ENCODE measurements at regions not wholly inside any gene's neighbourhood (a gene's known extent, or its start where the extent isn't known, plus 50 kb on each side); places are given as distances from the start of the nearest gene placed in this dataset.
A peak's percentile ranks its signal among the peaks of the same experiment; 100 is the strongest.

DNA sequence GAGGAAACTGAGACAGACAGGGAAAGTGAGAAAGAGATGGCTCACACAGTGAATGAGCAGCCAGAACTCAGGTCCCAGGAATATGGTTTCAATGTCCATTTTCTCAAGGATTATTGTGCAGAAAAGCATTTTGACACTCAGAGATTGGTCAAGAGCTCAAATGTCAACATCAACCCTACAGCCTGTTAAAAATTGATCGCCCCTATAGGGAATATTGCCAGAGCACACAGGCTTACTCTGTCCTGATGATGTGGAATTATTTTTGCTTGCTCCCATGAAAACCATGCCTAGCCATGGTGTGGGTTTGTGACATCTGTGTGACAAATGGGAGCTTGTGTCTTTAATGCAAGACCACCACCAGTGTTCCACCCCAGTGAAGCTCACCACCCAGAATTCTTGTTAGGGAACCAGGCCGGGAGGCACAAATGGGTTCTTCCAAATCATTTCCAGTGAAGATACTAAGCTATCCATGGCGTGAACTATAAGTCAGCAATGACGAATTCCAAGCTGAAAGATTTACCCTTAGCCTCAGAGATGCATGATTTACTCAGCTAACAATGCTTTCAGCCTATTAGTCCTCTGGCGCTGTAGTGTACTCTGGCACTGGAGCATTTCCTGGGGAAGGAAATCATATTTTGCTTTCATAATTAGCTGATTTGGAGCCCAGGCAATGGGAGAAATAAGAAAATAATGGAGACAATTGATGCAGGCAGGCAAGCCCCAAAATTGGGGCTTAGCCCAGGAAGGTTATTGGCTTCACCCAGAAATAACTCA, 1188.2 kb upstream of the TMEM132C start:
- ChIA-PET CTCF (interaction anchor here (0.9 to 2.1 kb wide), 3 partner anchors 30 to 215 kb away, joined by 3 to 12 read pairs (median 3); no protein-coding TSS in a partner anchor), POLR2A (no interaction called here)
- no peak for DNase-seq (ENCODE audit: low read depth, low spot score)
- TF ChIP-seq, protein P1, sequence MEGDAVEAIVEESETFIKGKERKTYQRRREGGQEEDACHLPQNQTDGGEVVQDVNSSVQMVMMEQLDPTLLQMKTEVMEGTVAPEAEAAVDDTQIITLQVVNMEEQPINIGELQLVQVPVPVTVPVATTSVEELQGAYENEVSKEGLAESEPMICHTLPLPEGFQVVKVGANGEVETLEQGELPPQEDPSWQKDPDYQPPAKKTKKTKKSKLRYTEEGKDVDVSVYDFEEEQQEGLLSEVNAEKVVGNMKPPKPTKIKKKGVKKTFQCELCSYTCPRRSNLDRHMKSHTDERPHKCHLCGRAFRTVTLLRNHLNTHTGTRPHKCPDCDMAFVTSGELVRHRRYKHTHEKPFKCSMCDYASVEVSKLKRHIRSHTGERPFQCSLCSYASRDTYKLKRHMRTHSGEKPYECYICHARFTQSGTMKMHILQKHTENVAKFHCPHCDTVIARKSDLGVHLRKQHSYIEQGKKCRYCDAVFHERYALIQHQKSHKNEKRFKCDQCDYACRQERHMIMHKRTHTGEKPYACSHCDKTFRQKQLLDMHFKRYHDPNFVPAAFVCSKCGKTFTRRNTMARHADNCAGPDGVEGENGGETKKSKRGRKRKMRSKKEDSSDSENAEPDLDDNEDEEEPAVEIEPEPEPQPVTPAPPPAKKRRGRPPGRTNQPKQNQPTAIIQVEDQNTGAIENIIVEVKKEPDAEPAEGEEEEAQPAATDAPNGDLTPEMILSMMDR (IDR thresholded peaks at IDR 0.05; ENCODE audit: insufficient read depth, low read length, missing control alignments) = no peak
- H3K4me3 ChIP-seq (ENCODE audit: low read depth, low read length) = no peak overlapping the region

DNA sequence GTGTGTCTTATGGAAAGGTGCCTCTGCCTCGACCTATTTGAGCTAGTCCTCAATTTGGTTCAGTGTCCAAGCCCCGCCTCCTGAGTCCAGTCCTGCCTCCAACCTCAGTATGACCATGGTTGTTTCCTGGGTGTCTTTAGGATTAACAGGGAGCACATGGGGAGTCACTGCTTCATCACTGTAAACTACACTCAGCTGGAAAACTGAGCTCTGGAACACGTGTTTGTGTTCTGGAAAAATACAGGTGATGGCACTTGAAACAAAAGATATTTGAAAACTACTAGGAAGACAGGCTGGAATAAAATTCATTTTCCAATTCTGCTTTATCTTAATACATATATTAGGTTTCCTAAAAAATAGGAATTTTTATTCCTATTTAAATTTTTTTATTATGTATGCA, 1187.3 kb upstream of the TMEM132C start:
- ChIA-PET POLR2A (no interaction called here), CTCF (interaction anchor here (0.9 to 2.1 kb wide), 2 partner anchors 29 to 54 kb away, joined by 3 to 12 read pairs; no protein-coding TSS in a partner anchor)
- TF ChIP-seq, protein P1 (IDR thresholded peaks at IDR 0.05; ENCODE audit: insufficient read depth, low read length, missing control alignments) = no peak
- DNase-seq (ENCODE audit: low read depth, low spot score) = no peak
- H3K4me3 ChIP-seq (ENCODE audit: low read depth, low read length) = no peak overlapping the region

DNA sequence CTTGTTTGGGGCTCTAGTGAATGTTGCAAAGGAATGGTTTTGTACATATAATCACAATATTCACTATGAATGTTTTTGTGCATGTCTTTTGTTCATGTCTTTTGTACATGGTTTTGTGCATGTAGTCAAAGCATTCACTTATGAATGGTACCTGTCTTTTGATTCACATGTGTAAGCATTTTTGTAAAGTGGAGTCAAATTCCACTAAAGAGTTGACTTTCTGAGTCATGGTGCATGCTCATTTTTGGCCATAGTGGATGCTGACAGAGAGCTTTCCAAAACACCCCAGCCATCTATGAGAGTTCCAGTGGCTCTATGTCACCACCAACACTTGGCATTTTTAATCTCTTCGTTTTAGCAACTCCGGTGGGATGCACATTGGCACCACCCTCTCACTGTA, 1185.9 kb upstream of the TMEM132C start:
- ChIA-PET CTCF (no interaction called here), POLR2A (no interaction called here)
- H3K4me3 ChIP-seq (ENCODE audit: low read depth, low read length) = no peak overlapping the region
- DNase-seq (ENCODE audit: low read depth, low spot score) = no peak
- TF ChIP-seq, protein P1 (IDR thresholded peaks at IDR 0.05; ENCODE audit: insufficient read depth, low read length, missing control alignments) = no peak

DNA sequence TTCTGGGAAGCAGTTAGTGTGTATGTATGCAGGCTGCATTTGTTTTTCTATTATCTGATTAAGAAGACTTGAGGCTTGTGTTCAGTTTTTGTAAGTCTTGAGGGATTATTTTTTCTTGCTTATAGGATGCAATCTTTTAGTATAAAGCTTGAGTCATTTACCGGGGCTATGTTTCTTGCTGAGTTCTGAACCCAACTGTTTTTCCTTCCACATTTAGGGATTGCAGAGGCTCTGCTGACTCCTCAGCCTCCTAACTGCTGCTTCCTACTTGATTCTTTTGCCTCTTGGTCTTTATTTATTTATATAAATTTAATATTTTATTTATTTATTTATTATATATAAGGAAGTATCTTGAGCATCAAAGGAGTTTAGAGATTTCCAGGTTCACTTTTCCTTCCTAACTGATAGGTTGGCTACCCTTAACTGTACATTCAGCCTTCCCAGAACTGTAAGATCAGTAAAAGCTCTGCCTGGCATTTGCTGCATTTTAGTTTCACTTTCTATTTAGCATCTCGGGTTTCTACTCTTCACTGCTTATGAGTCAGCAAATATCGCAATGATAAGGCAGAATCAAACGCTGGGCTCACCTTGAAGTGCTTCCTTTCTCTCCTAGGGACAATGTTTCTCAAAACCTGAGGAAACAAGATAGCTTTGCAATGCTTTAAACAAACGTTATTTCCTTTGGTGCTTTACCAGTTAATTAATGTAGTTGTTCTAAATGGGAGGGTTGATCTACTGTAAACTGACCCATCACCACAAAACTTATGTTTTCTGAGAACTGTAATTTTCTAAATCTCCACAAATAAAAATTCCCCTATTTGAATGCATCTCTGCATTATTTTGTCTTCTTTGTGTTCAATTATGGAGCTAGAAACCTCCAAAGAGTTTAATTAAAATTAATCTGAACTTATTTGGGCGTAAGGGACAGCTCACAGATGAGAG, 1183.7 kb upstream of the TMEM132C start:
- peak; percentile 26 for DNase-seq (ENCODE audit: low read depth, low spot score)
- CTCF ChIA-PET = interaction anchor here (0.6 to 4.7 kb wide), 3 partner anchors 22 to 57 kb away, joined by 3 to 30 read pairs (median 3); no protein-coding TSS in a partner anchor

DNA sequence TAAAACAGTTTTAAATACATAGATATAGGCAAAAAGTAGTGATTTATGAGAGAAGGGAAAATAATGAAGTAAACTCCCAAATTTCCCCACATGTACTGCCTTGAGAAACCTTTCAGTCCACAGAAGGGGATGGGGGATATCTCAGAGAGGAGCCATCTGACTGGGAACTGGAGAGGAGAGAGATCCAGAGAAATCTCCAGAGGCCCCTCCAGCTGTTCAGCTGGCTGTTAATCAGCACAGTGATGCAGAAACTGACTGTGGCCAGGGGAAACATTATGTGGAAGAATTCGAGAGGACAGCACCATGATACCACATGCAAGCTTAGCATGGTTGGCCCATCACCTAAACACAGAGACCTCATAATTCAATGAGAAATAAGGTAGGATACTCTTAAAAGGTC, 1165.9 kb upstream of the TMEM132C start:
- DNase-seq (ENCODE audit: low read depth, low spot score) = no peak
- ChIA-PET CTCF (interaction anchor here (0.7 to 1.4 kb wide), 3 partner anchors 8 to 280 kb away, joined by 3 to 4 read pairs (median 4); no protein-coding TSS in a partner anchor), POLR2A (no interaction called here)
- TF ChIP-seq, protein P1 (IDR thresholded peaks at IDR 0.05; ENCODE audit: insufficient read depth, low read length, missing control alignments) = no peak
- no peak overlapping the region for H3K4me3 ChIP-seq (ENCODE audit: low read depth, low read length)

More for the DNA sequence above, 1183.7 kb upstream of the TMEM132C start:
- H3K4me3 ChIP-seq (ENCODE audit: low read depth, low read length) = peak overlapping the region; percentile 50
- TF ChIP-seq, protein P1 (IDR thresholded peaks at IDR 0.05; ENCODE audit: insufficient read depth, low read length, missing control alignments) = no peak
- POLR2A ChIA-PET = no interaction called here
